Astrocyte of the hippocampus (primary cell): ENCODE measurements at regions not wholly inside any gene's neighbourhood (a gene's known extent, or its start where the extent isn't known, plus 50 kb on each side); places are given as distances from the start of the nearest gene placed in this dataset.
A peak's percentile ranks its signal among the peaks of the same experiment; 100 is the strongest.

Experiments
- DNase-seq: peaks from one replicate; pipeline ENCODE4 v3.0.0; 2011; ENCODE audit warnings: low read depth, low spot score

DNA sequence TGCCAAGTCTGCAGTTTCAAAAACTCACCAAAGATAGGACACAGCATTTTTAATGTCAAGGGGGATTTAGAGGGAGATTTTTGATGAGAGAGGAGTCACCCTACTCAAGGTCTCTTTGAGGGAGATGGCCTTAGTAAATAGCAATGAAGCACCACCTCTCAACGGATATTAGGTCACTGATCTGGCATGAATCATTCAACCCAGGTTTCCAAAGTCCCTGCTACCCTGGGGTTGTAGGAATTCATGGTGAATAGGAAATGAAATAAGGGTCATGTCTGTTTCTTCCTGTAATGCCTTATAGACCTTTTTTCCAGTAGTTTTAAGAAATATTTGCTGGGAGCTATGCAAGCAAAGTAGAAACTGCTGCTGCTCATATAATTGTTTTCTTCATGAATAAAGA, 2154.9 kb downstream of the LRRC4C start:
- no peak for DNase-seq

DNA sequence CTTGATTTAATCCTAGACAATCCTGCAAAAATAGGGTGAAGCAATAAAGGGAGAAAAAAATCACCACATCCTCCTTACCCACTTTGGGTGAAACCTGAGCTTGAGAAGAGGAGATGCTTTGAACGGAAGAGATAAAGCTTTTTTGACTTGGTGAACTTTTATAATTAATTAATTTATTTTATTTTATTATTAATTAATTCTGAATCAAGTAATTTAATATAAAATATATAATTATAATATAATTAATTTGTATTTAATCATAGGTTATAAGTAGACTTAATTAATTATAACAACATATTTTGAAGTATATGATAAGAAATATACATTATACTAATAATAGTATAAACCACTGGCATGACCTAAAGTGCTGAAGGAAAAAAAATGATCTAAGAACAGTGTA, 2164.8 kb downstream of the LRRC4C start:
- DNase-seq = no peak

DNA sequence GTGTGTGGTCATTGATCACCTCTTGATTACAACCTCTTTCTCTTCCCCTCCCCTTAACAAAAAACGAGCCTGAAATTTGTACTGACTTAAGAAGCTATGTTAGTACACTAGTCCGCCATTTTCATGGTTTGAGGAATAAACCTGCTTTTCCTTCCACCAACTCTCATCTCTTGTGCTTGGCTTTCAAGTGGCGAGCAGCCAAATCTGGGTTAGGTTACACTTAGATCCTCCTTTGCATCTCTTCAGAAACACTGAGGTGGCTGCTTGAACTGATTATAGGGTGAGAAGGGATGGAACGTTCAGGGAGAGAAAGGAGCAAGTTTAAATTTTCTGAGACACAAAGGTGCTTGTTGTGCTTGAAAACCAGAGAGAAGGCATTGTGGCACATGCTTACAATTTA, 2171.4 kb downstream of the LRRC4C start:
- DNase-seq = no peak

DNA sequence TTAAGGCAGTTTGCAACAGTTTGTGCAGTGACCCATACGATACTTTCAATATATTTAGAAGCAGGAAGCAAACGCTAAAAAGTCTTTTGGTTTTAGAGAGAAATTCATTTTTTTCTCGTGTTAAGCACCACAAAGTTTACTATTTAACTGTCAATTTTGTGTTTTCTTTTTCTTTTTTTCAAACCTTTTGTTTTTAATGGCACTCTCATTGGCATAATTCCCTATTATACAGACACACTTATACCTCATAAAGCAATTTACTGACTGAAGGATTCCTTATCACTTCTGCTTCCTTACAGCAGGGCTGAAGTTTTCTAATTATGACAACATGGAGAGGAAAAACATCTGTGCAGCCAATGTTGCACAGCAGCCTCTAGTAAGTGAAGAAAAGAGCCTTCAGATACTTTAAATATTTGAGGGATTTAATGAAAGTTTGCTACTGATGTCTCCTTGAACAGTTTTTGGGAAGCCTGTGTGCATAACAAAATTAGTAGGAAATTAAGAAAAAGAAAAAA, 2191.2 kb downstream of the LRRC4C start:
- DNase-seq = no peak

DNA sequence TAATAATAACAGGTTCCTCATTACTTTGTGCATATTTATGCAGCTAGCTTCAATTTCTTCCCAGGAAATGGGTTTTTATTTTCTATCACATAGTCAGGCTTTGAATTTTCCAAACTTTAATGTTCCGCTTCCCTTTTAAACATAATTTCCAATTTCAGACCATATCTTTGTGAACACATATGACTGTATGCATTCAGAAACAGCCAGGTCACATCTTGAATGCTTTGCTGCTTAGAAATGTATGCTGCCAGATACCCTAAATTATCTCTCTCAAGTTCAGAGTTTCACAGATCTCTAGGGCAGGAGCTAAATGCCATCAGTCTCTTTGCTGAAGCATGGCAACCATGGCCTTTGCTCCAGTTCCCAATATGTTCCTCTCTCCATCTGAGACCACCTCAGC, 2203.8 kb downstream of the LRRC4C start:
- no peak for DNase-seq

DNA sequence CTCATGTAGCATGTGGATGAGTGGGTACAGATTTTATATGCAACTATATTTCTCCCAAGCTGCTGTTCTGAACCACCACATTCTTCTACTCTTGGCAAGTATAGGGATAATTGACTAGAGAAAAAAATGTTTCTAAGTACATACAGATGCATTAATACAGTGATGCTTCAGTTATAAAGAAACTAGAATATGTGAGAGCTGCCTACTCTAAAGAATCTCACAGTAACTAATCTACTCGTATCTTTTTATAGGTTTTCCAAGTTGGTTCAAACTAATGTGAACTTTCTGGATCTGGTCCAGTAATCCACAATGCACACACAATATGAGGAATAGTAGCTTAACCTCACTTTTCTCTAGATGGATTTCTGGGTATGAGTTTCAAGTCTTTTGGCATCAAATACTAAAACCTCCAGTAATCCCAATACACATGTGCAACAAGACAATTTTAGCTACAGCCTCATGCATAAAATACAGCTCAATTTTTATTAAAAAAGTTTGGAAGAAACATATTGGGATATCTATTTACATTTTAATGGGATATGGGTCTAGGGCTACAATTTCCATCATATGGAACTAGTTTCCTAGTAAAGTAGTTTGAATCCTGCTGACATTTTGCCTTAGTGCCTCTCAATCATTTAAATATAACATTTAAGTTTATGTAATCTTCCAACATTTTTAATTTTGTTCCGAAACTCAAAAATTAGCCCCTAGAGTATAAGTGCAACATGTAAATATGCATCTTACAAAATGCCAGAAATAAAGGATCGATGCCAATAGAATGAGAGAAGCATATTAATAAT, 2209.7 kb downstream of the LRRC4C start:
- DNase-seq = no peak

DNA sequence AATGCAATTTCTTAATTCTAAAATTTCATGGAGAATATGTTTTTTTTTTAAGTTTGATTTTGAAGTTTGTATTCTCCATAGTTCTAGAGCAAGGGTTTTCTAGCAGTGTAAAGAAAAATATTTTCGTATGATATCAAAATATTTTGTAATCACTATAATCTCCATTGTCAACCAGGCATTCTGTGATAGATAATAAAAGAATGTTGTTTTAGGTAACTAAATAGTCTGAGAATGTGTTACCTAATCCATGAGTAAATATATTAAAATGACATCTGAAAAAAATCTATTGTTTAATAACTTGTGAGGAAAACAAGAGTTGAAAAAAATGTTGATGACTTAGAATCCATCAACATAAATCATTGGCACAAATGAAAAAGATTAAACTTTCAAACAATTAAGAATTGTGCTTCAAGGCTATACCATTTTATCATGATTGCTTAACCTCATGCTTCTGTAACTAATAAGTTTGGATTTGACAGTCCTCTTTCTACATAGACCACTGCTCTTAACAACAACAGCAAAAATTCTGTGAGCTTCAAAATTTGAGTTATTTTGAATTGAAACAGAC, 2211.8 kb downstream of the LRRC4C start:
- DNase-seq = no peak

DNA sequence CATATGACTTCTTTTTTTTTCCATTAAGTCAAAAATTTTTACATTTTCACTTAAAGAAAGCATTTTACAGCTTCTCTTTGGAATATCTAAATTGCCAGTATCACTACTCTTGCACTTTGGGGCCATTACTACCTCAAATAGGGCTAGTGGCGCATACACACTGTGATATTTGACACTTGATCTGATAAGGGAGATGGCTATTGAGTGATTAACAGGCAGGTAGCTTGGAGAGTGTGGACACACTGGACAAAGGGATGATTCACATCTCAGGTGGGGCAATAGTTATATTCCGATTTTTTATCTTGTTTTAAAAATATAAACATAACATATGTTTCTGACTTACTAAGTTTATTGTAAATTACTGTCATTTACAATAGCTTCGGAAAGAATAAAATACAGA, 2219.9 kb downstream of the LRRC4C start:
- no peak for DNase-seq

DNA sequence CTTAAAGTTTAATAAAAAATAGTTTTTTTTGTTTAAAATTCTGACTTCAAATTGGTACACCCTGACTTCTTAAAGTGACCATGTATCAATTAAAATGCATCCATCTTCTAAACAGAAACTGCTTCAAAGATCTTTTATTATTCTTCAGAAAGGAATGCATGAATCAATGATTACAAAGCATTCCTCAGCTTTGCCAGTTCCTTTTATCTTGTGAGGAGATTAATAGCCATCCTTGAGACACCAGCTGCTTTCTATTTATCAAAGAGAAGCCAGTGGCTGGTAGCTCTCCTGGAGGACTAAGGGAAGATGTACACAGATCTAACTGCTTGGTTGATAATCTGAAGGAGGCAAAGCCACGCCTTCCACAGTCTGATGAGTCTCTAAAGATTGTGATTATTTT, 2222.5 kb downstream of the LRRC4C start:
- no peak for DNase-seq

DNA sequence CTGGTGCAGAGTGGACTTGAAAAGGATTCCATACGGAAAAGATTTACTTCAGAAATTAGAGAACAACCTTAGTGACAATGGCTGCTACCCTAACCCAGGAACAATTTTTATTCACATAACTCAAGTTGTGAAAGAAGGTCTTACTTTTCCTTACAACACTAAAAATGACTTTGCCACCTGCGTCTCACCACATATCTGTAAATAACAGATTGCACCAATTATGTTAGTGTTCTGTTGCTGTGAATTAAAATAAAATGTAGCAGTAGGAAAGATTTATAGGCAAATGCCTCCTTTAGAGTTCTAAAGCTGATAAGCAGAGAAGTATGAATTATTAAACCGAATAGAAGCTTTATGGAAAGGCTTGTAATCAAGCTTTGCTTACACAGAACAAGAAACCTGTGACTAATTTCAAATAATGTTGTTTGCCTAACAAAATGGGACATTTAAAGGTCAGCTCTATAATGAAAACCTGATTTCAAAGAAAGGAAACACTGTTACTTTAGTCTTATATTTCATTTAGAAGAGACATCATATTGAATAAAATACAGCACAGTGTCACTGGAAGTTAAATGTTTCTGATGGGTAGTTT, 2237.8 kb downstream of the LRRC4C start:
- DNase-seq = no peak

DNA sequence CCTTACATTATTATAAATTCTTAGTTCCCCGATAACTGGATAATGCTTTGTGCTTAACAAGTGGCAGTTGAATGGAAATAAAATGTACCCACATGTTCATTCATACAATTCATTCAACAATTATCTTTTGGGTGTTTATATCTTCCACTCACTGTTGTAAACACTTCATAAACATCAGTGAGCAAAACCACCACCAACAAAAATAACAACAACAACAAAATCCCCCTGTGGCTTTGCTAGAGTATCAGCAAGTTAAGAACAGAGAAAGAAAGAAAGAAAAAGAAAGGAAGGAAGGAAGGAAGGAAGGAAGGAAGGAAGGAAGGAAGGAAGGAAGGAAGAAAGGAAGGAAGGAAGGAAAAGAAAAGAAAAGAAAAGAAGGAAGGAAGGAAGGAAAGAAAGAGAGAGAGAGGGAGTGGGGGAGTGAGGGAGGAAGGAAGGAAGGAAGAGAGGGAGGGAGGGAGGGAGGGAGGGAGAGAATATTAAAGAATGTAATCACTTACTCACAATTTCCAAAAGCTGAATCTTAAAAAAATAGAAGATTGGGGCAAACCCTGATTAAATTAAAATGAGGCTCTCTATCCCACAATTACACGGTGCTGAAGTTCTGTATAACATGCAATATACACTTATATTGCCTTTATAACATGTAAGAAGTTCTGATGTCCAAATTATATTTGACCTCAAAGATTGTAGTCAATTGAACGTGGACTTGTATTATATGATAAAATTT, 2238.8 kb downstream of the LRRC4C start:
- no peak for DNase-seq

DNA sequence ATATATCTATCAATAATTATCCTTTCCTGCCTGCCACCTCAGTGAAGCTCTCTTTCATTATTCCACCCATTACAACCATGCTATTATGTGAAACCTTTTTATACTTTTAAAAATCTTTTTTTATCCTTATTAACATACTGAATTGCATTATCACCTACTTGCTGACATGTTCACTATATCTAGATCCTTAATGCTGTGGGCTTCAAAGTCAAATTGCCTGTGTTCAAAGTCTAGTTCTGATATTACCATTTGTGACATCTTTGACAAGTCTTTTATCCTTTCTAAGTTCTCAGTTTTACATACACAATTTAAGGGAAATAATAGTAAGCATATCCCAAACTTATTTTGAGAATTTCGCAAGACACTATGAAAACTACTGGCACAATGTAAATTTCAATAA, 2239.4 kb downstream of the LRRC4C start:
- no peak for DNase-seq

DNA sequence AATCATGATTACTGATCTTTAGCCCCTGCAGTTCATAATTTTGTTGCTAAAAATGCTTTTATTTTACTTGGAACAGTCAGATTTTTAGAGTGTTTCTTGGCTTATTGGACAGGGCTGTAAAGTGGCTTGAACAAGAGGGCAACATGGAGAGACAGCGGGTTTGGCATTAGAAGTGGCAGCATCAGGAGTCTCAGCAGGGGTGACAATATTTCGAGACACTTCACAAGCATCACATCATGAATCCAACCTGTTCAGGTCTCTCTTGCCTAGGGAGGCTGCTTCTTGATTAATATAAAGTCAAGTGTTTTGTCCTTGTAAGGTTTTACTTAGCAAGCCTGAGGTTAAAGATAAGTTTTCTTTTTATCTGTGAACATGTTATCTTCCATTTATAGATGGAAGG, 2249.5 kb downstream of the LRRC4C start:
- no peak for DNase-seq

DNA sequence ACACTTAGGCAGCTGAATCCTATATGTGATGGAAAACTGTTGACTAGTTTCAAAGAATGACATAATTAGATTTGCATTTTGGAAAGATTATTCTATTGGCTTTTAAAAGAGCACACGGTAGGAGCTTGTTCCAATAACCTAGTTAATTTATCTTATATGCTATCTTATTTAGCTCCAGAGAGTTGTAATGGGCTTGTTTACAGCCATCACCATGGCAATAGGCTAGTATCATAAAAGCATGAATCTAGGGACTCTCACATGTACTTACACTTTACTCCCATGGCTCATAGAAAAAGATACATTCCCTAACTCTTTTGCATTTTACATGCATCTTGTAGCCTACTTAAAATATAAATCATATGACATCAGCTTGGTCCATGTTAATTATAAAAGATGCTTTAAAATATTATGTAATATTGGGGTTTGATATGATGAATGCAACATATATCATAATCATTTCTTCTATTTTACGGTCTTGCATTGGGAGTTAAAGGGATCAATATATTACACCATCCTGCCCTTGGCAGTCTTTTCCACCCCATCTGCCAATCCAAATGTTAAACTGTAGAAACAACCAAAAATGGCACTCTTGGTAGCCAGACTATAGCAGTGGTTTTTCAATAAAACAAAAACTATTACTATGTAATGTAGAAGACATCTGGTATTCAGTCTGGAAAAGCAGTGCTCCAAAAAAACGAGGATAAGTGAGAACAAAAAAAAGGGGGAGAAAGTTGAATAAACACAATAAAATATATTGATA, 2254.0 kb downstream of the LRRC4C start:
- no peak for DNase-seq

DNA sequence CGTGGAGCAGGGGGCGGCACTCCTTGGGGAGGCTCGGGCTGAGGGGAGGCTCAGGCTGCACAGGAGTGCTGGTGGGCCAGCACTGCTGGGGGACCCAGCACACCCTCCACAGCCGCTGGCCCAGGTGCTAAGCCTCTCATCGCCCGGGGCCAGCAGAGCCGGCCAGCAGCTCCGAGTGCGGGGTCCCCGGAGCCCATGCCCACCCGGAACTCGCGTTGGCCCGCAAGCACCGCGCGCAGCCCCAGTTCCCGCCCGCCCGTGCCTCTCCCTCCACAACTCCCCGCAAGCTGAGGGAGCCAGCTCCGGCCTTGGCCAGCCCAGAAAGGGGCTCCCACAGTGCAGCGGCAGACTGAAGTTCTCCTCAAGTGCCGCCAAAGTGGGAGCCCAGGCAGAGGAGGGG, 2266.8 kb downstream of the LRRC4C start:
- DNase-seq = no peak

DNA sequence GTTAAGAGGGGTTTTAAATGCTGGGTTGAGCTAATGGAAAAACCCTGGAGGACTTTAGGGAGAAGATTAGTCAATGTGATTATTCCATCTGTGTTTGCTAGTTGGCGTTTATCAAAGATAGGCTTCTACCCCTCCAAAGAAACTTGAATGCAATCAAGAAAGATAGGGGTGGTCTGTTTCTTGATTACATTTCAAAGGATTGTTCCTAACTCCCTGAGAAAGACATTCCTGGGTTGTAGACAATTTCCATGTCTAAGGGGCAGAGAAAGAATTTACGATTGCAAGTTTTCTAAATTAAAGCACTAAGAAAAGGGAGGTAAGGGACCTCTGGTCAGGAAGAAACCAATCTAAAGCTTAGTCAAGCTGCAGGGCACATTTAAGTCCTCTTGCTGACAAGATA, 2268.7 kb downstream of the LRRC4C start:
- DNase-seq = no peak

DNA sequence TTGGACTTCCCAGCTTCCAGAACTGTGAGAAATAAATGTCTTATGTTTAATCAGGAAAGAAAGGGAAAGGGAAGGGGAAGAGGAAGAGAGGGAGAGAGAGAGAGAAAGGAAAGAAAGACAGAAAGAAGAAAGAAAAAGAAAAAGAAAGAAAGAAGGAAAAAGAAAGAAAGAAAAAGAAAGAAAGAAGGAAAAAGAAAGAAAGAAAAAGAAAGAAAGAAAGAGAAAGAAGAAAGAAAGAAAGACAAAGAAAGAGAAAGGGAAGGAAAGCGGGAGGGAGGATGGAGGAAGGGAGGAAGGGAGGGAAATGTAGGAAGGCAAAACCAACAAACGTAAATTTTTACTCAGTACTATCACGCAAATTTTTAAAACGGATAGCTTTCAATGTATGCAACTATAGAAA, 2281.8 kb downstream of the LRRC4C start:
- DNase-seq = no peak

DNA sequence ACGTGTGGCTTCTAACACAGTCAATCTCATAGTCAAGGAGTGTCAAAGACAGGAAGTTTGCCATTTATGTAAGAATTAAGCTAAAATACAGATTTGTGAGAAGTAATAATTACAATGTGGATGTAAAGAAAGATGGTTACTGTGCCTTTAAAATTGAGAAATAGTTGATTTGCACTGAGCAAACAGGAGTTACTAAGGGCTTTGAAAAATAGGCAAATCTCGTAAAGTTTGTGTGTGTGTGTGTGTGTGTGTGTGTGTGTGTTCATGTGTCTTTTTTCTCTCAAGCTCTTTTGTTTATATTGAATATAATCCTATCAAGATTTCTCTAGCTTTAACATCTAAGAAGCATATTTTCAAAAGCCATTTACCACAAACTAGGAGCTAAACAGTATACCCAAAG, 2284.5 kb downstream of the LRRC4C start:
- DNase-seq = no peak

DNA sequence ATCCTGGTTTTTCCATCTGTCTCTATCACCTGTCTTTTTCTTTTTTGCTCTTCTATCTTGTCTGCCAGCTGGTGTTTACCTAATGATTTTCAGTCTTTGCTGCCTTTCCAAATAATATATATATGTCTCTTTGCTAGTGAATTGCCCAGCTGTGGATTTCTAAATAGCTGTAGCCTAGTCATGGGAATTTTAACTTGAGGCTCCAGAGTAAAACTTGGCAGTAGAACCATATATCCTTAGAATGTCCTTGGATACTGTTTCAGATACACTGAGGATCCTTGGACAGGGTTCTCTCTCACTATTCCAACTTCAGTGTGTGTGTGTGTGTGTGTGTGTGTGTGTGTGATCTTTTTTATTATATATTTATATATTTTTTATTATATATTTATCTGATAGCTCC, 2285.3 kb downstream of the LRRC4C start:
- DNase-seq = no peak

DNA sequence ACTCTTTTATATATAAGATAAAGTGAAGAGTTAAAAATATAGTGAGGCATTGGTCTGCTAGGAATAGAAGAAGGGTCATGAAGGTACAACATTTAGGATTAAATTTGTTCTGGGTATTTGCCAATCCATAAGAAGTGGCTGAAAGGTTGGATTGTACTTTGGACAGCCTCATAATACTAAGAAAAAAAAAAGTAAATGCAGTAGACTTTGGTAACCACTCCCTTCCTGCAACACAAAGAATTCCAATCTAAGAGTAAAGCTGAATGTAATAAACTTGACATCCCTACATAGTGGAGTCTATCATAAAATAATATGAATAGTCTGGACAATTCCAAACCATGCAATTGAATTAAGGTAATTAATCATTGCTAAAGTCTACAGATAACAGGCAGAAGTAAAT, 2294.4 kb downstream of the LRRC4C start:
- no peak for DNase-seq

DNA sequence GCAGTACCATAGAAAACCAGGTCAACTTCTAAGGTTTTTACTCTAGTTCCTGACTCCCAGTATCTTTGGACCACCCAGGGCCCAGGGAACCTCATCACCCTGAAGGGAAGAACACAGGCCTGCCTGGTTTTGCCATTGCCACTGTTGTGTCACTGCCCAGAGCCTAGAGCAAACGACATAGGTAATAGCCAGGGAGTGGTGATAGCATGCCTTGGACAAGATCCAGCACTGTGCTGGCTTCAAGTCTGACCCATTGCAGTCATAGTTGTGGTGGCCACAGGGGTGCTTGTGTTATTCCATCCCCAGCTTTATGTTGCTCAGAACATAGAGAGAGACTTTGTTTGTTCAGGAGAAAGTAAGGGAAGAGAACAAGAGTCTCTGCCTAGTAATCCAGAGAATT, 2310.2 kb downstream of the LRRC4C start:
- DNase-seq = peak; percentile 0

DNA sequence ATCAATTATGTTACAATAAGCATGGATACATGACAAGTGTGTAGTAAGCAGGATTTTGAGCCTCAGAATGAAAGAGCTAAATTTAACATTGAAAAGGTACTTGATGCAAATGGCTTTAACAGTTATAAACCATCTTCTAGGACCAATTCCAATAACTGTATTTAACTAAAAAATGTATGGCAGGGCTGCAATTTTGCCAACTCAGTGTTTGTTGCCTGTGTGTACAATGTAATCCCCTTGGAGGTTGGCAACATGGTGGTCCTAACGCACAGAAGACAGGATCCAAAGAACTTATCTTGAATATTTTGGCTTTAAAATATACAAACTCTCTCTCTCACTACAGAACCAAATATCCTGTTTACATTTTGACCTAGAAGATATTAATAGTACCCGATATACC, 2314.1 kb downstream of the LRRC4C start:
- DNase-seq = no peak
